Panc1 (cell line): ENCODE measurements at regions not wholly inside any gene's neighbourhood (a gene's known extent, or its start where the extent isn't known, plus 50 kb on each side); places are given as distances from the start of the nearest gene placed in this dataset.

Experiments
- POLR2AphosphoS5 ChIP-seq: IDR thresholded peaks from 2 replicates; pipeline ENCODE4 v1.6.1; 2012; ENCODE audit warnings: mild to moderate bottlenecking, low read depth, low read length, moderate library complexity
- SIN3A ChIP-seq: IDR thresholded peaks from 2 replicates; pipeline ENCODE4 v1.6.1; 2012; ENCODE audit warnings: low read depth, mild to moderate bottlenecking, low read length, moderate library complexity, borderline replicate concordance; ENCODE audit not compliant: insufficient read depth
- TCF7L2 ChIP-seq: IDR thresholded peaks from 2 replicates; pipeline ENCODE4 v1.6.1; 2011; ENCODE audit warnings: mild to moderate bottlenecking, low read depth, low read length, inconsistent platforms
- TF ChIP-seq, protein P1 (sequence below): fragments of 450-650 bp; IDR thresholded peaks from 2 replicates; pipeline ENCODE4 v1.5.1; 2017; ENCODE audit warnings: mild to moderate bottlenecking

DNA sequence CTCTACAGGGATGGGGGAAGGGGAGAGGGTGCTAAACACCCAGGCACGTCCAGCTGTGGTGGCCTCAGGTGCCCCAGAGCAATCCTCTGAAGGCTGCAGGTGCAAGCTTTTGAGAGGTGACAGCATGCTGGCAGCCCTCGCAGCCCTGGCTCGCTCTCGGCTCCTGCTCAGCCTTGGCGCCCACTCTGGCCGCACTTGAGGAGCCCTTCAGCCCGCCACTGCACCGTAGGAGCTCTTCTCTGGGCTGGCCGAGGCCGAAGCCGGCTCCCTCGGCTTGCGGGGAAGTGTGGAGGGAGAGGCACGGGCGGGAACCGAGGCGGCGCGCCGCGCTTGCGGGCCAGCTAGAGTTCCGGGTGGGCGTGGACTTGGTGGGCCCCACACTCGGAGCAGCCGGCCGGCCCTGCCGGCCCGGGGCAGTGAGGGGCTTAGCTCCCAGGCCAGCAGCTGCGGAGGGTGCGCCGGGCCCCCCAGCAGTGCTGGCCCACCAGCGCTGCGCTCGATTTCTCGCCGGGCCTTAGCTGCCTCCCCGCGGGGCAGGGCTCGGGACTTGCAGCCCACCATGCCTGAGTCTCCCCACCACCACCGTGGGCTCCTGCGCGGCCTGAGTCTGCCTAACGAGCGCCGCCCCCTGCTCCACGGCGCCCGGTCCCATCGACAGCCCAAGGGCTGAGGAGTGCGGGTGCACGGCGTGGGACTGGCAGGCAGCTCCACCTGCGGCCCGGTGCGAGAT lies 112.1 kb downstream of the TRIM29 start:
- TF ChIP-seq, protein P1, sequence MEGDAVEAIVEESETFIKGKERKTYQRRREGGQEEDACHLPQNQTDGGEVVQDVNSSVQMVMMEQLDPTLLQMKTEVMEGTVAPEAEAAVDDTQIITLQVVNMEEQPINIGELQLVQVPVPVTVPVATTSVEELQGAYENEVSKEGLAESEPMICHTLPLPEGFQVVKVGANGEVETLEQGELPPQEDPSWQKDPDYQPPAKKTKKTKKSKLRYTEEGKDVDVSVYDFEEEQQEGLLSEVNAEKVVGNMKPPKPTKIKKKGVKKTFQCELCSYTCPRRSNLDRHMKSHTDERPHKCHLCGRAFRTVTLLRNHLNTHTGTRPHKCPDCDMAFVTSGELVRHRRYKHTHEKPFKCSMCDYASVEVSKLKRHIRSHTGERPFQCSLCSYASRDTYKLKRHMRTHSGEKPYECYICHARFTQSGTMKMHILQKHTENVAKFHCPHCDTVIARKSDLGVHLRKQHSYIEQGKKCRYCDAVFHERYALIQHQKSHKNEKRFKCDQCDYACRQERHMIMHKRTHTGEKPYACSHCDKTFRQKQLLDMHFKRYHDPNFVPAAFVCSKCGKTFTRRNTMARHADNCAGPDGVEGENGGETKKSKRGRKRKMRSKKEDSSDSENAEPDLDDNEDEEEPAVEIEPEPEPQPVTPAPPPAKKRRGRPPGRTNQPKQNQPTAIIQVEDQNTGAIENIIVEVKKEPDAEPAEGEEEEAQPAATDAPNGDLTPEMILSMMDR = no peak
- TF ChIP-seq POLR2AphosphoS5 (no peak), SIN3A (no peak), TCF7L2 (no peak)
